ENCODE measurements at regions not wholly inside any gene's neighbourhood (a gene's known extent, or its start where the extent isn't known, plus 50 kb on each side); places are given as distances from the start of the nearest gene placed in this dataset.
"Not testable (repeated sequence)": the region's sequence is repeated elsewhere in the genome, so short reads cannot be mapped to it uniquely, and the experiment has no call there.

DNA sequence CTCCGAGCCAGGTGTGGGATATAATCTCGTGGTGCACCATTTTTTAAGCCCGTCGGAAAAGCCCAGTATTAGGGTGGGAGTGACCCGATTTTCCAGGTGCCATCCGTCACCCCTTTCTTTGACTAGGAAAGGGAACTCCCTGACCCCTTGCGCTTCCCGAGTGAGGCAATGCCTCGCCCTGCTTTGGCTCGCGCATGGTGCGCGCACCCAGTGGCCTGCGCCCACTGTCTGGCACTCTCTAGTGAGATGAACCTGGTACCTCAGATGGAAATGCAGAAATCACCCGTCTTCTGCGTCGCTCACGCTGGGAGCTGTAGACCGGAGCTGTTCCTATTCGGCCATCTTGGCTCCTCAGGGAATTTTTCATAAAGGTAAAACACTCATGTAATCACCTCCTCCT, 63.9 kb downstream of the RWDD3 start:
- DNase-seq; H3K27me3 Mint-ChIP-seq; POLR2A ChIA-PET; H3K4me1 Mint-ChIP-seq; H3K27ac Mint-ChIP-seq; H3K4me3 Mint-ChIP-seq; CTCF ChIA-PET; H3K36me3 Mint-ChIP-seq (ENCODE audit: low read depth); H3K9me3 Mint-ChIP-seq: not testable (repeated sequence)

DNA sequence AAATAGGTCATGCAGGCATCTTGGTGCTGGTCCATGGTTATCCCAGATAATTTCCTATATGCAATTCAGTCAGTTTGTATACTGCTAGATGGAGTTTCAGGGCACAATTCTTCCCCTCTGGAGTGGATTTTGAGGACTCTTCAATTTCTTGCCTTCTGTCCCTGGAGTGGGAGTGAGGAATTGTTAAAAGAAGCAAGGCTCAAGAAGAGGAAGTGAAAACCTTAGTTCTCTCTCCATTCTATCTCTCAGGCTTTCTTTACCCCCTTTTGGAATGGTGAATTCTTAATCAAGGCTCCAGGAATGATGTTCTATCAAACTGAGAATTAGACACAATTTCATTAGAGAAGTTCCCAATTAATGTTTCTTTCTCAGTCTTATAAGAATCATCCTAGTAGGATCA, 67.1 kb downstream of the RWDD3 start:
- no peak for DNase-seq
- no peaks in the 10 kb centered on the region for H3K4me1 Mint-ChIP-seq
- H3K36me3 Mint-ChIP-seq (ENCODE audit: low read depth): no peaks in the 10 kb centered on the region
- CTCF ChIA-PET: no interaction called here
- no peaks in the 10 kb centered on the region for H3K27me3 Mint-ChIP-seq
- H3K27ac Mint-ChIP-seq: no peak overlapping the region
- POLR2A ChIA-PET: no interaction called here
- no peaks in the 10 kb centered on the region for H3K9me3 Mint-ChIP-seq
- no peak overlapping the region for H3K4me3 Mint-ChIP-seq

DNA sequence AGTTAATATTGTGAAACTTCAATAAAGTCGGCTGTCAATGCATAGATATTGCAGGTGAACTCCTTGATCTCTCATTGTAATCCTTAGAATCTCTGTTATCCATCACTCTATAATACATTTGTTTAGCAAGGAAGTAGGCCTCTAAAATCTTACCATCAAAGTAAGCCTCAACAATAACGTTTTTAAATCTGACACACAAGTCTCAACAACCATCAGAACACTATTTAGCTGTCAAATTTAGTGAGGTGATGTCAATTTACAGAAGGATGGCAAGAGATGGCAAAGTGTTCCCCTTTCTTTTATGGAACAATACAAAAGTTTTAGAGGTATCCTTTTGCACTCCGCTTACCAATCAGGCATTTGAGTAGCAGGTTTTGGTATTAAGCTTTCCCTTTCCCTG, 67.6 kb downstream of the RWDD3 start:
- POLR2A ChIA-PET: no interaction called here
- H3K4me3 Mint-ChIP-seq: no peak overlapping the region
- no peaks in the 10 kb centered on the region for H3K36me3 Mint-ChIP-seq (ENCODE audit: low read depth)
- H3K4me1 Mint-ChIP-seq: no peaks in the 10 kb centered on the region
- no peak for DNase-seq
- no peaks in the 10 kb centered on the region for H3K9me3 Mint-ChIP-seq
- CTCF ChIA-PET: no interaction called here
- no peak overlapping the region for H3K27ac Mint-ChIP-seq
- no peaks in the 10 kb centered on the region for H3K27me3 Mint-ChIP-seq

DNA sequence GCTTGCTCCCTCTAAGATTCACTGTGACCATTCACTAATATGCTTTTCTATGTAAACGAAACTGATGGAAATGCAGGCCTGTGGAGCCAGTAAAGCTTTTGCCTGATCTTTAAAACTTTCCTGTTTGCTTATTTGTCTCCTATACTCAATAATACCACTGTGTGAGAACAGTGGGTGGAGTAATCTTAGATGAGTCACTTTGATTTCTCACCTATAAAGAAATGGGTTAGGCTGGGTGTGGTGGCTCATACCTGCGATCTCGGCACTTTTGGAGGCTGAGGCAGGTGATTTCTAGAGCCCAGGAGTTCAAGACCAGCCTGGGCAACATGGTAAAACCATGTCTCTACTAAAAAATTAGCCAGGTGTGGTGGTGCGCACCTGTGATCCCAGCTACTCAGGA, 70.8 kb downstream of the RWDD3 start:
- no peak for DNase-seq
- ChIA-PET POLR2A (interaction anchor here (1.0 kb wide), 1 partner anchor 71 kb away, joined by 3 read pairs; no protein-coding TSS in a partner anchor), CTCF (no interaction called here)
- Mint-ChIP-seq H3K36me3 (ENCODE audit: low read depth) (no peaks in the 10 kb centered on the region), H3K27ac (no peak overlapping the region), H3K4me1 (no peaks in the 10 kb centered on the region), H3K4me3 (no peak overlapping the region), H3K9me3 (no peaks in the 10 kb centered on the region), H3K27me3 (no peaks in the 10 kb centered on the region)

DNA sequence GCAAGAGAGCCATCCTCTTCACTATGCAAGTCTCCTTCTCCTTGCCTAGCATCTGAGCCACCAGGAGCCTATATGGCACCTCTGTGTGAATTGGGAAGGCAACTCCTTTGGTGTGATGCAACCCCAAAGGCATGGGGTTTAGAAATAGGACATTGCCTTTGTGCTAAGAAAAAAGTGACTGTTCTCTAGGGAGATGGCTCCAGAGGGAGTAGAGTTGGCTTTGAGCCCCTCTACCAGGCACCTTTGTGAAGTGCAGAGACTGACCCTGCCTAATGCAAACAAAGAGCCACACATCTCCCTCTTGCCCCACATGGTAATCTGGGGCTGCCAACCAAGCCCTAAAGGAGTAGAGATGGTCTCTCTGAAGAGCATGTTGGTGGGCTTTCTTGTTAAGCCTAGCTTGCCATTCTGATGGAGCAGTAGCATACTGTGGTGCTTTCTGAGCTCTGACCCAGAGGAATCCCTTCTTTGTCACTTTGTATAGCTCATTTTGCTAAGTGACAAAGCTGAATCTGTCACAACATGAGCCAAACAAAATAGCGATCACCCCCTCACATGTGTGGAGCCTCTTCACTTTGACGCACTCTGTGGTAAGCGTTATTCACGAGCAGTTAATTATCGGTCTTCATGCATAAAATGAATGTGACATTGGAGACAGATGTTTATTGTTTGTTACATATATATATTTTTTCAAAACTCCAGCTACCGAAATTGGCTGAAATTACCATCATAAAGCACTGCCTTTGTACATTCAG, 74.4 kb downstream of the RWDD3 start:
- CTCF ChIA-PET: no interaction called here
- no peak for DNase-seq
- POLR2A ChIA-PET: no interaction called here
- Mint-ChIP-seq H3K4me3 (no peak overlapping the region), H3K27me3 (peaks cover 3% of the 10 kb centered on the region), H3K36me3 (ENCODE audit: low read depth) (no peaks in the 10 kb centered on the region), H3K4me1 (no peaks in the 10 kb centered on the region), H3K27ac (no peak overlapping the region), H3K9me3 (no peaks in the 10 kb centered on the region)

DNA sequence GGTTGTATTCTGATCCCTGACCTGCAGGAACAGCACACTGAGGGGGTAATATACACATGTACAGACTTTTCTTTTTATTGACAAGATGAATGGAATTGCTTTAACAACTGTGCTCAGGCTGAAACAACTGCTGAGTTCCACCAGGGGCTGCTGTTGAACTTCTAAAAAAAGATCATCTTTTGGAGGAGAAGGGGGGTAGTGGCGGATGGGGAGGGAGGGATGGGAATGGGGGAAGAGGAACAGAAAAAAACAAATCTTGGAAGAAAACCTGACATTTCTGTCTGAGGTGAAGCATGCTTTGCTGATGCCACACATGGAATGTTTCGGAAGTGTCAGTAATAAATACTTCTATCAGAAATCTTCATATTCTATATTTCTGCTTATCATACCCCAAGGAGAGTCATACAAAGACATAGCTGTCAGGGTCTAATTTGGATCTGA, 75.0 kb downstream of the RWDD3 start:
- Mint-ChIP-seq H3K27ac (no peak overlapping the region), H3K36me3 (ENCODE audit: low read depth) (no peaks in the 10 kb centered on the region), H3K4me3 (no peak overlapping the region), H3K4me1 (no peaks in the 10 kb centered on the region), H3K9me3 (no peaks in the 10 kb centered on the region), H3K27me3 (peaks cover 3% of the 10 kb centered on the region)
- ChIA-PET CTCF (no interaction called here), POLR2A (no interaction called here)
- DNase-seq: no peak

DNA sequence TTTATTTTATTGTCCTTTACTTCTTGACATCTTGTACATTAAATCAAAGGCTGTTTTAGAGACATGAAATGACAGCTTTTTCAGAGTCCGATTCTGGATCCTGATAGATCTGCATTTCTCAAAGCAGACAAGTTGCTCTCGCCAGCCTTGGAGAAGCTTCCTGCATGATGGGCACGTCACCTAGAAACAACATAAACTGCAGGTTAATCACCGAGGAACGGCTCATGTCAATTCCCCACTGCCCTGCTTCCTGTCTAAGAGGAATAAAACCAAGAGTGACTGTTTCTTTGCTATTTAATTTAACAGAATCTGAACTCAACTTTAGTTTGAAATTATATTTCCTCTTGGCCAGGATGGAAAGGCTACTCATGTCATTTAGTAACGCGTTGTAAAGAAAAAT, 77.0 kb downstream of the RWDD3 start:
- Mint-ChIP-seq H3K27me3 (peaks cover 3% of the 10 kb centered on the region), H3K27ac (no peak overlapping the region), H3K4me3 (no peak overlapping the region), H3K4me1 (no peaks in the 10 kb centered on the region), H3K9me3 (no peaks in the 10 kb centered on the region), H3K36me3 (ENCODE audit: low read depth) (no peaks in the 10 kb centered on the region)
- CTCF ChIA-PET: no interaction called here
- DNase-seq: no peak
- POLR2A ChIA-PET: no interaction called here

DNA sequence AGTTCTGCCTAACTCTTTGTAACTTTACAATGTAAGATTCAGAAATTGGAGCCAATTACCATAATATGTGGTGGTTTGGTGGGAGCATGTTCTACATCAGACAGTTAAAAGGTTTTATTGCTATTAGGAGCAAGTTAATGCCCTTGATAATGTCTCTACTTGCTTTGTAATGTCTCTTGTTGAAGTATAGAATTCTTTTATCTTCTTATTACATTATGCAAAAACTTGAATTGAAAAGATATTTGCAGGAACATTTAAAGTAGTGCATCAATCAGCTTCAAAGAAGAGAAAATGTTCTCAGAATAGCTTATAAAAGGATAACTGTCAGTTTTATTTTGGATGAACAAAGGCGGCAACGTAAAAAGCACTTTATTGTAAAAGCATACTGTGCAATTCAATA, 77.8 kb downstream of the RWDD3 start:
- POLR2A ChIA-PET: no interaction called here
- Mint-ChIP-seq H3K27ac (no peak overlapping the region), H3K4me3 (no peak overlapping the region), H3K27me3 (peaks cover 3% of the 10 kb centered on the region), H3K4me1 (no peaks in the 10 kb centered on the region), H3K36me3 (ENCODE audit: low read depth) (no peaks in the 10 kb centered on the region), H3K9me3 (no peaks in the 10 kb centered on the region)
- CTCF ChIA-PET: no interaction called here
- DNase-seq: no peak

DNA sequence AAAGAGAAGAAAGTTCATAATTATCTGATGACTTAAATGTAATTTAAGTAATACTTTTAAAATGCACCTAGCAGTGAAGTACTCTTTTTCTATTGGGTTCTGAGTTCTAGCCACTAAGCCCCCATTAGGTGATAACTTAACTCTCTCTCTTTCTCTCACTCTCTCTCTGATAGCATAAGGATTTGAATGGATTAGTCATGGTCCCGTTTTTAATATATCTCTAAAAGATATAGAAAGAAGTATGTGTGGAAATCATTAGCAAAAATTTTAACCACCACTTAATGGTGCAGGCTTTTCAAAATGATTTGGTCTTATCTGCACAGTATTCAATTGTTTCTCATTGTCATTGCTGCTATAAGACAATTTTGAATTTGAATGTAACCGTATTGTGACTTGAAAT, 78.2 kb downstream of the RWDD3 start:
- DNase-seq: no peak
- Mint-ChIP-seq H3K9me3 (no peaks in the 10 kb centered on the region), H3K4me3 (no peak overlapping the region), H3K4me1 (no peaks in the 10 kb centered on the region), H3K27me3 (peaks cover 3% of the 10 kb centered on the region), H3K36me3 (ENCODE audit: low read depth) (no peaks in the 10 kb centered on the region), H3K27ac (no peak overlapping the region)
- CTCF ChIA-PET: no interaction called here
- POLR2A ChIA-PET: no interaction called here

DNA sequence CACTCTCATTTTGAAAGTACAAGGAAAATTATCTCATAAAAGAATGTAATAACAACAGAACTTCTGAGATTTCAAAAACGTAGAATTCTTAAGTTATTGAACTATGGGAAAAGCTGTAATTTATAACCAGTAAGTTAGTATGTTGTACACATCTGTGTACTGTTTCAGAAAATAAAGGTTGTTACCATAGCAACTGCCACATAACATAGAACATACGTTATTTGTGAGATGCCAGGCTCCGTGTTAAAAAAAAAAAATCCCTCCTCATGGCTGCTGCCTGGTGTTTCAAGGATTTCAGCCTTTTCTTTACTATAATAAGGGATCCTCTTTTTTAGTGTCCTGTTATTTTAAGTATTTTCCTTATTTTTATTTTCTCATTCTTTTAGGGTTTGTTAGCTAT, 79.5 kb downstream of the RWDD3 start:
- Mint-ChIP-seq H3K27me3 (peaks cover 3% of the 10 kb centered on the region), H3K4me1 (no peaks in the 10 kb centered on the region), H3K9me3 (no peaks in the 10 kb centered on the region), H3K36me3 (ENCODE audit: low read depth) (no peaks in the 10 kb centered on the region), H3K4me3 (no peak overlapping the region), H3K27ac (no peak overlapping the region)
- ChIA-PET POLR2A (no interaction called here), CTCF (no interaction called here)
- DNase-seq: no peak

DNA sequence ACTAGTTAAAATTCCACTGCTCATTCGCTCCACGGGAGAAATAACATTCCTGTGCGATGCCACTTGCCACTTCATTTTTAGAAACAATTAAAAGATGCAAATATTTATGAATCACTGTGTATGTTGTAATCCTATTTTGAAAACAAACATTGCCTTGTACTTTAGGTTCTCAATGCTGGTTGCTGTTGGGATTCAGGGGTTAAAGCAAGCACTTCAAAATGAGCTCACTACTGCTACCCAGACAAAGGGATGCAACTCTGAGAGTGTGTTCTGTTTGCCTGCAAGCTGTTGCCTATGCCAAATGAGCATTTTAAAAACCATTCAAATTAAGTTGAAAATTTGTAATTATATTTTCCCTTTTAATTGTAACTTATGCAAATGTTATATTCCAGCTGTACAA, 87.5 kb downstream of the RWDD3 start:
- ChIA-PET CTCF (no interaction called here), POLR2A (no interaction called here)
- H3K36me3 Mint-ChIP-seq (ENCODE audit: low read depth): no peaks in the 10 kb centered on the region

DNA sequence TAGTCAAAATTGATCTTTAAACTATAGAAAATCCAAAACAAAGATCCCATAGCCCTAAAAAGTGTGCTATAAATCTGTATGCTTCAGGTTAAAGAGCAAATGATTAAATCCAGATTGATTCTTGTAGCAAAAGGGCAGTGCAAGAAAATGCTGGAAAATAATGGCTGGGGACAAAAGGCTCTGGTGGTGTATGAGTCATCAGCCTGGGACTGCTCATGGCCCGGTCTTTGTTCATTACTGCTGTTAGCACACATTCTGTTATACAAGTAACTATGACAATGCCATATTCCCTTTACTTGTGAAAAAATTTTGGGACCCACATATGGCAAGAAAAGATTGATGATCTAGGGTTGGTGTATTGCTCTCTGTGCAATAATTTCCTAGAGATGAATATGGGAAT, 89.1 kb downstream of the RWDD3 start:
- H3K4me1 Mint-ChIP-seq: no peaks in the 10 kb centered on the region
- DNase-seq: no peak
- no peaks in the 10 kb centered on the region for H3K27me3 Mint-ChIP-seq
- H3K27ac Mint-ChIP-seq: no peak overlapping the region
- H3K9me3 Mint-ChIP-seq: no peaks in the 10 kb centered on the region
- H3K36me3 Mint-ChIP-seq (ENCODE audit: low read depth): no peaks in the 10 kb centered on the region
- no peak overlapping the region for H3K4me3 Mint-ChIP-seq
- ChIA-PET CTCF (no interaction called here), POLR2A (no interaction called here)

More for the DNA sequence above, 87.5 kb downstream of the RWDD3 start:
- no peaks in the 10 kb centered on the region for H3K9me3 Mint-ChIP-seq
- no peak overlapping the region for H3K27ac Mint-ChIP-seq
- no peak overlapping the region for H3K4me3 Mint-ChIP-seq
- H3K4me1 Mint-ChIP-seq: no peaks in the 10 kb centered on the region
- H3K27me3 Mint-ChIP-seq: no peaks in the 10 kb centered on the region
- no peak for DNase-seq

DNA sequence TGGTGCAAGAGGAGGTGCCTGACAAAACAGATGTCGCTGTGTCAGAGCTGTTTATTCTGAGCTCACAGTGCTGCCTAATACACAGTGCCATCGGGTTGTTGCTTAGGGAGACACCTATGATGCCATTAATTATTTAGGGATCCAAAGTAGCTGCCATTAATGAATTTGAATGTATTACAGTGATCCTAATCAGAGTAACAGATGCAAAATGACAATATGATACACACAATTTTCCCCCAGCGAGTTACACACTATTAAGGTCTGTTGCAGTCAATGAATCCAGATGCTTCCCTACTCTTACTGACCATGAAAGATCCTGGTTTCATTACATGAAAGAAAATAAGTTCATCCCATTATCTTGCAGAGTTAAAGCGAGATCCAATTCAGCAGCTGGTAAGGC, 91.3 kb downstream of the RWDD3 start:
- Mint-ChIP-seq H3K9me3 (no peaks in the 10 kb centered on the region), H3K36me3 (ENCODE audit: low read depth) (no peaks in the 10 kb centered on the region), H3K27ac (no peak overlapping the region), H3K4me1 (no peaks in the 10 kb centered on the region), H3K27me3 (no peaks in the 10 kb centered on the region), H3K4me3 (no peak overlapping the region)
- ChIA-PET CTCF (no interaction called here), POLR2A (no interaction called here)
- no peak for DNase-seq

DNA sequence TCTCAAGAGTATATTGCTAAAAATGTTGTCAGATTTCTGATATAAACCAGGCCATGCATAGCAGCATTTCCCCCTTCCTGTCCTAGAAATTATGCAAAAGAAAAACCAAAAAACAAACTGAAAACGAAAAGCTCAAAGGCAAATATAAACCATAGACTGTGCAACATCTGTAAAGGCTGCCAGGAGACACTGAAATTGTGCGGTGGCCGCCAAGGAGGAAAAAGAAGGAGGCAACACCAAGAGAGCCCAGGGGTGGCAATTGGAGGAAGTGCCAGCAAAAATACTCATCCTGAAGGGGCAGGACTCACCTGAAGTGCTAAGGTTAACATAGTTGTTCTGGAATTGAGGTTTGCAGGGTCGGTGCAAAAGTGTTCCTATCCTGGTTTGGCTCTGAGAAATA, 92.0 kb downstream of the RWDD3 start:
- Mint-ChIP-seq H3K4me3 (no peak overlapping the region), H3K36me3 (ENCODE audit: low read depth) (no peaks in the 10 kb centered on the region), H3K9me3 (no peaks in the 10 kb centered on the region), H3K4me1 (no peaks in the 10 kb centered on the region), H3K27ac (no peak overlapping the region), H3K27me3 (no peaks in the 10 kb centered on the region)
- CTCF ChIA-PET: no interaction called here
- no peak for DNase-seq
- POLR2A ChIA-PET: no interaction called here

DNA sequence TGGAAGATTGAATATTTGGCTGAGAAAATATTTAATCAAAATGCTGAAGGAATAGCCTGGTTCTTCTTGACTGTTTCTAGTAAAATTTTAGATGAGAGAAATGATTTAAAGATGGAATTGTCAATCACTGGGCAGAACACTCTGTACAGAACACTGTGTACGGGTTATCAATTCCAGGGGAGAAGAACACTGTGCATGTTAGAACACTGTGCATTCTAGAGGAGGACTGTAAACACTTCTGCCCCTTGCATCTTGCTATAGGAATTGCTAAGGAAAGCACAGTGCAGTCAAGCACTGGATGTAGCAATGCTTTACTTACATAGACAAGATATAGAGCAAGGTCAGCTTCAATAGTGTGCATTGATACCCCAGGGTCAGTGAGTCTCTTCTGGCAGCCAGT, 98.7 kb downstream of the RWDD3 start:
- no peaks in the 10 kb centered on the region for H3K27me3 Mint-ChIP-seq
- no peaks in the 10 kb centered on the region for H3K9me3 Mint-ChIP-seq
- ChIA-PET POLR2A (no interaction called here), CTCF (no interaction called here)
- H3K4me1 Mint-ChIP-seq: no peaks in the 10 kb centered on the region
- H3K36me3 Mint-ChIP-seq (ENCODE audit: low read depth): no peaks in the 10 kb centered on the region
- H3K27ac Mint-ChIP-seq: no peak overlapping the region
- no peak overlapping the region for H3K4me3 Mint-ChIP-seq
- DNase-seq: no peak
